HG03103 (cell line): ENCODE measurements at regions not wholly inside any gene's neighbourhood (a gene's known extent, or its start where the extent isn't known, plus 50 kb on each side); places are given as distances from the start of the nearest gene placed in this dataset.
A peak's percentile ranks its signal among the peaks of the same experiment; 100 is the strongest.

Source experiments
- ATAC-seq: cut with Tn5 transposase; IDR thresholded peaks from one replicate; pipeline ENCODE4 v1.9.1; 2021; ENCODE audit warnings: low read depth; ENCODE audit not compliant: unreplicated experiment

DNA sequence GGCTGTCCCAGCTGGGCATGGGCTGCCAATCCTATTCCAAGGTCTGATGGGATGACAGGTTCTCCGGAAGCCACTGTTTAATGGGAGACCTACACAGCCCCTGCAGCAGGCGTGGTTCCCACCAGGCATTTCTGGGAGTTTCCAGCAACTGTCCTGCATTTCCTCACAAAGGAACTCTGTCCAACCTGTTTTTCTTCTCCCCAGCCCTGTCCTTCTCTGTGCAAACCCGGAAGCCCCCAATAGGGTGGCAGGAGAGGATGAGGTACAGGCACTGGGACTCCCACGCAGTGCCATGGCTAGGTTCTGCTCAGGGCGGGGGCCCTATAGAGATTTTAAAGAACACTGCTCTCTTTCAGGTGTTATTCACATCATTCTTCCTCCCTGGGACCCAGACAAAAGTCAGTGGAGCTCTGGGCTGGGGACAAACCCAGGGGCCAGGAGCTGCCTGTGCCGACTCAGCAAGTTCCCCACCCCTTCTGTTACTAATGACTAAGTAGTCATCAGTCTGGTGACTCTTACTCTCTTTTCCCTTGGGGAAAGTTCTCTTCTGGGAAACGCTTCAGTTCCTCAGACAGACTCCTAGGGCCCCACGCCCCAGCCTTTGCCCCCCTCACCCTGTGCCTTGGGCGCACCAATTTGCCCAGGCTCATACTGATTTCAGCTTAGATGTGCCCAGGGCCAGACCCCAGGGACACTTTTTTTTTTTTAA lies 97.7 kb downstream of the CD47 start:
- ATAC-seq, result no peak

DNA sequence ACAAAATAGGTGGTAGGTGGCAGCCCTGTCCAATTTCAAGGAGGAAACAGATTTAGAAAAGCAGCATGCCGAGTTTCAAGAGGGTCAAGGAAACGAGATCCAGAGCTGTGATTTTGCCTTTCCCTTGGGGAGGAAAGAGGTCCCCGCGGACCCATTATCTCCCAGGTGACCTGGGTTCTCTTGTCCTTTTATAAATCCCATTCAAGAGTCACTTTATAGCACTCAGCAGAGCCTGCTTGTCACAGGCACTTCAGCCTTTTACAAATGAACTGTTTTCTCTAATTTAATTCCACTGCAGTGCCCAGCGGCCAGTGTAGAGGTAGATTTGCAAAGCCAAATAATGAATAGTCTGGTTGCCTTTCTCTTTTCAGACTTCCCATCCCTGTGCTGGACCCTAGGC lies 99.9 kb downstream of the CD47 start:
- ATAC-seq, result no peak

DNA sequence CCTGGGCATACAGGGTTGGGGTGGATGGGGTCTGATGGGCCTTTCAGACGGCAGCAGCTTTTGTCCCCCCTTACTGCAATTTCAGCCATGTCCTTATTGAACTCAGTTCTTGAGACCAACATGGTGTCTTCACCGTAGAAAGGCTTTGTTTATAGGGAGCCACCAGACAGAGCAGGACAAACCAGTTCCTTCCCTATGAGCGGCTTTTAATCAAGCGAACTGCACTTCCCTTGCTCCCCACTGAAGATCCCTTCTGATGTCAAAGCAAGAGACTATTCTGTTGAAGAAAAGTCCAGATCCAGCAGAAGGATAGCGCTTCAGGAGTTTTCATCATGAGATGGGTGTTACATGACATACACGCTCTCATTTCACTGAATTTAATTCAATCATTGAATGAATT lies 100.4 kb downstream of the CD47 start:
- no peak for ATAC-seq

DNA sequence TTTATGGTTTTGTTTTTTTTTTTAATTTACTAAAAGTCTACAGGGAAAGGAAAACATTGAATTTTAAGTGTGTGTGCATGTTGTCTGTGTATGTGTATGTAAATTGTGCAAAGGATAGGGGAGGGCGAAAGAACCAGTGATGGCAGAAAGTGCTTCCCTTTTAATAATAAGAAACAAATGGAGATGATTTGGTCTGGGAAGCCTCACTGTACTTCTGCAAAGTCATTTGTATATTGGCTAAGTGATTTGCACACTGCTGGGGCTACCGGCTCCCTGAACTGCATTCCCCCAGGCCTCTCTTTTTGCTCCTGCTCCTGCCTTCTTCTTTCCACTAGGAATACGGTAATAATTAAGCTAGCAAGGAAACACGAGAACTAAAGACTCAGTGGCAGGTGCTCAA lies 101.2 kb downstream of the CD47 start:
- ATAC-seq, result no peak

DNA sequence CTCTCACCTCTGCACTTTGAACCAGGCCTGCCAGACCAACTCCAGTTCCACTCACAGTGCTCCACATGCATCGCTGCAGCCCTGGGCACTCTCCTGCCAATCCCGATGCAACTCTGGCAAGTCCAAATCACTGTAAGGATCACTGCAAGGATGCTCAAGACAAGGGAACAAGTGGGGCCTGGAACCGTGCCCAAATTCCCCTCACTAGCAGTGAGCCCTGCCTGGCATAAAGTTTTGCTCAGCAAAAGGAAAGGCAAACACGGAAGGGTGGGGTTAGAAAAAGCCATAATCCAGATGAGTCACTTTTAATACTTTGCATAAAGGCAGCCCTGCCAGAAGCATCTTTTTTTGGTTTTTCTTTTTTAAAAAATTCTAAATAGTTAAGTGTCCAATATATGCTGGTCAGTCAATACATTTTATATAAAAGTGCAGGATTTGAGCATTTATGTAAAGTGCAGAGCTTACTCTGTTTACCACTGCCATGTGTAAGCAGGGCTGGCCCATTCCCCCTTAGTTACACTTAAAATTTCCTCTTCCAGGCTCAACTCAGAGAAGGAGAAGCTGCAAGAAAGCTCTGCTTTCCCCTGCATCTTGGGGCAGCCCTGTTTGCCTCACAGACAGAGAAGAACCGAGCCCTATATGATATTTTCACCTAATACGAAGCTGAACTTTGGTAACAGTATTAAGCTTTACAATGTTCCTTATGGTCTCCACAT lies 102.2 kb downstream of the CD47 start:
- no peak for ATAC-seq

DNA sequence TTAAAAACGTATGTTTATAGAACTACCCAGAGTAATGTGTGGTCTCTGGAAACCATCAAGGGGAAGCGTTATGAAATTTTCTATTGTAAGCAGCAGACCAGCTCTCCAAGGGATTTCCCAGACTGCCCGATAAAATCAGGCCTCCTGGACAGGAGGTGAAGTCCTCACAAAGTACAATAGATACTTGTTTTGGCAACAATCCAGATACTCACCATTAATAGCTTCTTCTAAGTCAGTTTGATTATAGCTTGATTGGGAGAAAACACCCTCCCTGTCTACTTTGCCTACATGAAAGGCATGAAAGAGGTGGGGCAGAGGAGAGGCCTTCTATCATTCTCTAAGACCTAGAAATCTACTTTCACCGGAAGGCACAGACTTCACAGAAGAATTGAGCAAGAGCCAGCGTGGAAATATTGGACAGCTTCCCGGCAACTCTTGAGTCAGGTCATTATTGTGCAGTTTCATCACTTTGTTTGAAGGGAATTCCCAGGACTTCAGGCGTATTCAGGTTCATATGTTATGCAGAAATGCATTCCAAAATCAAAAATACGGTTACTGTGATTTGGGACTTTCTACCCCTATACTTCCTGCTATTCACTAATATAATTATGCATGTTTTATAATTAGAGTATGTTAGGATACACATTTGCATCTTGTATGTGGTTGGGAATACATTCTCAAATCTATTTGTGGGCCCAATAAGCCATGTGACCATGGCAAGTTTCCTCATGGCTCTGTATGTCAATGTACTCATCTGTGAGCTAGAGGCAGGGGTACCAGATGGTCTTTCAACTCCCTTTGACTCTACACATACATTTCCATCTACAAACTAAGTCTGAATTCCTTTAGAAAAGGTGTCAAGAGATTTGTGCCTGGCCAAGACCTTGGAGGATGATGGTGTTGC lies 103.5 kb downstream of the CD47 start:
- ATAC-seq, result no peak

DNA sequence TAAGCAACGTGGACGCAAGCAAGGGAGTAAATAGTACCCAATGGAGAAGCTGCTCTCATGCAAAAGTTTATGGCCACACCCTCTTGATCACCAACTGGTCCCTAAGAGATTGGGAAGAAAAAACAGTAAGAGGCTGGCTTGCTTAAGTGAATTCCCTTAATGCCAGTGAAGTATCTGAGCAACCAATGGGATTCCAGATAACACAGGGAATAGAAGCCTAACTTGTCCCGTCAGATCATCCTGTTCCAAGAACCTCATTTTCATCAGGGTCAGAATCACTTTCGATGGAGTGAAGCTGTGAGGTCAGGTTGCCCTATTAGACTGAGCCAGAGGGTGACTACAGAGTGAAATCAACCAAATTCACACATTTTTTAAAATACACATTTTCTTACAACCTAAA lies 104.3 kb downstream of the CD47 start:
- ATAC-seq, result no peak

DNA sequence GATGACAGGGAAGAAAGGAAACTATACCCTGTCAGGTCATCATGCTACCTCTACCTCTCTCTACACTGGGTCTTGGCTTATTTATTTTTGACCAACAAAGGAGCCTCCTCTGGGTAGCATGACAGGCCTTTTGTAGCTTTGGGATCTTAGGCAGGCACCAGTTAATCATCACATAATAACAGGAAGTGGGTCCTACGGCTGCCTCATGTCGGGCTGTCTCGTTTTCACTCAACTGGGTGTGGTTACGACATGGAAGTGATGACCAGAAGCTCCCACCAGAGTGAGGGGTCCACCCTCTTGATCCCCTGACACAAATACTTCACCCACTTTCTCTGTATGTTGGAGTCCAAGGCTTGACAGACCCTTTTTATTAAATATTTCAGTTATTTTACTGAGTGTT lies 105.3 kb downstream of the CD47 start:
- peak; percentile 91 for ATAC-seq

DNA sequence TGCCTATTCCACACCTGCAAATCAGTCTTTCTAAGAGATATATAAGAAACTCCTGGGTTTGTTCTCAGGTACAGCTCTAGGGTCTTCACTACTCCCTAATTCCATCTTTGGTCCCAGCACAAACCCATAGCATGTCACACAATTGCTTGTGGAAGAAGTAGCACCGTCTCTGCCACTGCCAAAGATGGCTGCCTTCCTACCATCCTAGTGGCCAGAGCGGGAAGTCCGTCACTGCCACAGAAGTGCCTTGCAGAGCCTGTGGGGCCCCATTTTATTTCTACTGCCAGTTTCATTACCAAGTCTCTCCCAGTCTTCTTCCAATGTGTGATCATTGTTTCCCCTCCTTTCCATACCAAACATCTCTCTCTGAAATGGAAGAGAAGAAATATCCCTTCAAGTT lies 107.6 kb downstream of the CD47 start:
- ATAC-seq, result no peak

DNA sequence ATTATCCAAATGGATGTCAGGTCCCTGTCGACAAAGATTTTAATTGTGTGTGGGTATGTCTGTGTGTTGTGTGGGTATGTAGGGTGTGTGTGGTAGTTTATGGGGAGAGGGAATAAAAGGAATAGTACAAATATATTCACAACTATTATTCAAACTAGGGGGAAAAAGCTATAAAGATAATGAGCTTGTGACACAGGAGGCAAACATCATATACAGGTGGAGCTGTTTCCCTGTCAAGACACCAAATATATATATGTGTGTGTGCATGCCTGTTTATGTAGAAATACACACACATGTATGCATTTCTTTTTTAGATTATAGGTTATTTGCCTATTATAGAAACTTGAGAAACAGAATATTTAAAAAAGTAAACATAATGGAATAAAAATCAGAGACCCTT lies 108.7 kb downstream of the CD47 start:
- ATAC-seq, result no peak

DNA sequence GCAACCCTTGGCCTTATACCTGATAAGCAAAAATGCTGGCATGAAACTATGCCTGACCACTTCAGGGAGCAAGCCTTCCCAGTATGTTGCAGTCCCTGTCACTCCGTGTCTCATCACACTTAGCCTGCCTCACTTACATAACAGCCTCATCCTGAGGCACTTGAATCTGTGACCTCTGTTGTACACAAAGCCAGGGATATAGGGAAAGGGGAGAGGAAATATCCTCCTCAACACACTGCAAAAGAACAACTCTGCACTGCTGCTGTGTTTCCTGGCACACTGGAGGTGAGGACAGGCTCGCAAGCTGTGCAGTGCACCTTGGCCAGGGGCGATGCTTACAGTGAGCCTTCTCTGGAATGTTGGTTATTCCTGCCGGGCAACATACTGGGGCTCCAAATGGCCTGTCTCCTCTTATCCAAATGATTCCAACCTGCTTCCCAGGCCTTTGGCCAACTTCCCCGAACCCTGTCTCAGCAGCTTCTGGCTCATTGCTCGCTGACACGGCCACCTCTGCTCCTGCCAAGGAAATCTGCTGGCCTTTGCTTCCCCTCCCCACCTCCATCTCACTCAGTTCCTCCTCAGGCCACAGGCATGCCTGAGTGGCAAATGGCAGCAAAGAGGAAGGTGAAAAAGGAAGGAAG lies 109.2 kb downstream of the CD47 start:
- ATAC-seq, result no peak

DNA sequence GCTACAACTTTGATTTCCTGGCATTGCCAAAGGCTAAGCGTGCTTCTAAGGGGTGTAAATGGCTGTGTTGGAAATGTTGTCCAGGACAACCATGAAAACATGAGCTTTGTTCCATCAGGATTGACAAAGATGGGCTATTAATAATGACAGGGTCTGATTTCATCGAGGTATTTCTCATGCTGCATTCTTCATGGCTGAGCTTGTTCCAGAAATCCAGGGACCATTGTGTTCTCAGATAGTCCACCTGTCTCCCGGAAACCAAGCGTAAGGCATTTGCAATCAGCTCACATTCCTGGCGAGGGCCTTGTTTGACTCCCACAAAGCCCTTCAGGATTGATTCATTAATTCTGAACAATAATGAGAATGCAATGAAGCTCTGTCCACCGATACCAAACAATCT lies 111.3 kb downstream of the CD47 start:
- ATAC-seq, result no peak

DNA sequence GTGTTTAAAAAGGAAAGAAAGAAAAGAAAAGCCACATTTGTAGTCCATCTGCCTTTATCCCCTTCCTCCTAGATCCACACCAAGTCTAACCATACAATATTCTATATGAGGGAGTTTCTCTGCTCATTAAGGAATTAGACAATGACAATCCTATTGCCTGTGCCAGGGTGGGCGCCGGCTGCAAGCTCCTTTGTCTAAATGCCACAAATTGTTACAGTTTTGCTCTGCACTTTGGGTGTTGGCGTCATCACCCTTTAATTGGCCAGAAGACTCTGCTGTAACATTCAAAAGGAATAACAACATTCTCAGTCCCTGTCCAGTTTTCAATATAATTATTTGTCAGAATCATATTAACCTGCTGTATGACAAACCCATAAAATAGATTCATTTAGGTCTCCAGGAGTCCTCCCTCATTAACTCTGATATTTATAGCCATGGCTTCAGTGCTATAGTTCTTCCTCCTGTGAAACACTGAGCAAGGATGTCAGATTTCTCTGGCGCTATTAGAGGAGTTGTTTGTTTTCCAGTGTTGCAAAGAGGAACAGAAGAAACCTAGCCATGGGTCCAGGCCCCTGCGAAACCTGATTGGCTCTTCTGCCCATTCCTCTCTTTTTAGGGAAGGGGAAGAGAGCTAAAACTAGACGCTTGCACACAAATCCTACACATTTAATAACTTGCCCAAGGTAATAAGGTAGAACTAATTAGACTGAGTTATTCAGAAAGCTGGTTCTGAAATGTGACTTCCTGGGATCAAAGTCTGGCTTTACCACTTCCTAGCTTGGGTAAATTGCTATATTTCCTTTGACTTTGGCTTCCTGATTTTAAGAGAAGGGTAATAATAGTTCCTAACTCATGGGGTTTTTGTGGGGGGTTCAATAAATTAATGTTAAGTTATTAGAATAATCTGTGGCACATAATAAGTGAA lies 112.4 kb downstream of the CD47 start:
- no peak for ATAC-seq

DNA sequence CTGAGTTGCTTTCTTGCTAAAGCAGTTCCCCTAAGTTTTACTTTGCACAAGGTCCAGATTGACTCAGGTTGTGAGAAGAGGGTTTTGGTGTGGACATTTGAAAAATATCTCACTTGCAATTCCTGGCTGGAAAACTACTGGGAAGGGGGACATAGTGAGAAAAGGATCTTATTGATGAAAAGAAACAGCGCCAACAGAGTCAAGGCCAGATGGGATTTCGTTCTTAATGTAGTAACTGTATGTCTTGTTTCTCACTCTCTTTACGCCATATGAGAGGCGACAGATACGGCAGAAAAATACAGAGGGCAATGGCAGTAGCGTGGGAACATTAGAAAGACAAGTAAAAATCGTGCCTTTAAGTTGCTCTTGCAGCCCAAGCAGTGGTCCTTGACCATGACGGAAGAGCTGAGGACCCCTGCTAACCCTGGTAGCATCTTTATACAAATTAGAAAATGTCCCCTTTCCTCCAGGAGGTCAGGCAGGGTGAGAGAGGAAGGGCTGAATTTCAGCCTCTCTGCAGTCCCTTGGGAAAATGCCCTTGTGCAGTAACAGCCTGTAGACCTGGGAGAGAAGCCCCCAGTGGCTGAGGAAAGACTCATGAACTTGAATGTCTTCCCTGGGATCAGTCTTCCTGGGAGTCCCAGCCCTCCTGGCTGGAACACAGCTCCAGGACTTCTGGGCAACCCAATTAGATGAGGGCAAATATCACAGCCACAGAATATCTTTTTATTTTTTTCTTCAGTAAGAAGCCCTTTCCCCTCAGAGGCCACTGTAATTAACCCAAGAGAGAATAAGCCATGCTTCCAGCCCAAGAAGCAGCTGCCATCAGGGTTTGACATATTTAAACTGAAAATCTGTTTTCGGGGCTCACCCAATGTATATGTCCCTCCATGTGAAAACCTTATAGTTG lies 113.4 kb downstream of the CD47 start:
- ATAC-seq, result no peak

DNA sequence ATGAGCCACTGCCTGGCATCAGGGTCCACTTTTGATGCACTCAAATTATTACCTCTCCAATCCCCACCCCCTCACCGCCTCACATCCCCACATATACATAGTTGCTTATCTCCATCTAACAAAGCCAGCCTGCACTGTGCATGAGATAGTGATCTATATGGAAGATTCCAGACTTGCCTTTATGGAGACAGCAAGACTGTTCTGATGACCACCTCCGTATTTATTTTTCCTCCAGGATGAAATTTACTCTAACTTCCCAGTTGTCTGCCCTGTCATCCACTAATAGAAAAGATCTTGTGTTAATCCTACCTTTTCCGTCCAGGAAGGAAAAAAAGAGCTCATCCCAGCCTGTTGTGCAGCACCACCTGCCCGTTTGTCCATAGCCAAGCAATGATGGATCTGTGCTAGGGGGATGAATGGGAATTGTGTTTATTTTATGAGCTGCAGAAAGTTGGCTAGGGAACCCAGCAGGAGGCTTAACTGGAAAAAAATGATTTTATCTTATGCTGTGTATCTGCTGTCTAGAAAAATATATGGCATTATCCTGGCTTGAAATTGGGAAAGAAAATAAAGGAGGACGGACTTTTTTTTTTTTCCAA lies 114.5 kb downstream of the CD47 start:
- no peak for ATAC-seq

DNA sequence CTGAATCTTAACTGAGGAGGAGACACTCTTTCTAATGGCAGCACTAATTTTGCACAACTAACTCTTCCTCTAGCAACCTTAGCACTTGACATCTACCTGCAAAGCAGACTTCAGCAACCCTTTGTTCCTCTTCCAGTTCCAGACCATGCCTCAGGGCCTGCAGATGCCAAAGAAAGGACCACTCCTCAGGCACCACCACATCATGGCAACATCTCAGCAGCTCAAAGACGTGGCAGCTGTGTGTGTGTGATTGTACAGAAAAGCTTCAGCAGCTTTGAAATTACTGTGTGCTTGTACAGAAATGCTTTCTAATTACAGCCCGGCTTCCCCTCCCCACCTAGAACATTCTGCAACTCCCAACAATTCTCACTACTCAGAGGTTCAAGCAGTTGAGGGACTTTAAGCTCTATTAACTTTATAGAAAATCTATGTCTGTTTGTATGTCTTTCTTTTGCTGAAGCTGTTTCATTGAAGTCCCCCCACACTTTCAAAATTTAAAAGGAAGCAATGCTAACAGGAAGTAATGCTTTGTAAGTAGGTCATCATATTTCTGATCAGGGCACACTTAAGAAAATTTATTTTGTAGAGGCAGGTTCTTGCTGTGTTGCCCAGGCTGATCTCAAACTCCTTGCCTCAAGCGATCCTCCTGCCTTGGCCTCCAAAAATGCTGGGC lies 115.2 kb downstream of the CD47 start:
- no peak for ATAC-seq

DNA sequence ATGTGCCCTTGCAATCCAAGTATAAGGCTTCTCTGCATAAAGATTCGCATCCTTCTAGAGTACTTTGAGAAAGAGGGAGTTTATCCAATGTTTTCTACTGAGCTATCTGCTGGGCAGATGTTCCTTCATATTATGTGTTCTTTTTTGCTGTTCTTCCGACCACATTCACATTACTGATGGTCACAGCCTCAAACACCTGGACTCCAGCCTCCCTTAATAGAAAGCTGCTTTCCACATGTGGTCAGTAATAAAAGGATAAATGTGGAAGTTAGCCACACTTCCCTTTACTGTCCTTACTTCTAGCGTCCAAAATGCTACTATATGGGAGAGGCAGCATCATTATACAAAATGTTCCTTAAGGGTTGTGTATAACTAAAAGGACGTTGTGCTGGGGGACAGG lies 116.9 kb downstream of the CD47 start:
- ATAC-seq, result no peak

DNA sequence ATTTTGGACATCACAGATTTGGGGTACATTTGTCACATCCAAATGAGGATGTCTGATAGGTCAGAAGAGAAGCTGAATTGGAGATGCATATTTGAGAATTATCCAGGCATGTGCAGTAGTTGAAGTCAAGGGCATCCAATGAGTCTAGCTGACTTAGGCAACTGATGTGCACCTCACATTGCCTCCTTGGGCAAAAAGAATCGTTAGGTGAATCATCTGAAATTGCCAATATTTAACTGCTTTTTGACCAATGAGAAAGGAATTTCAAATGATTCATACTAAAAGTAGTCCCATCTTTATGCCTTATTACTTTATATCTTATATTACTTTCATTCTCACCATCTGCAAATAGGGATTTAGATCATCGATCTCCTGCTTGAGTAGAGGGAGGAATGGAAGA lies 117.7 kb downstream of the CD47 start:
- ATAC-seq, result no peak
